Prostate gland (tissue), 2 donors: ENCODE measurements at regions not wholly inside any gene's neighbourhood (a gene's known extent, or its start where the extent isn't known, plus 50 kb on each side); places are given as distances from the start of the nearest gene placed in this dataset.
"Not testable (repeated sequence)": the region's sequence is repeated elsewhere in the genome, so short reads cannot be mapped to it uniquely, and the experiment has no call there.

Experiments
- DNase-seq: peaks from one replicate; pipeline ENCODE4 v3.0.0-alpha.2; 2019; ENCODE audit warnings: low spot score
- H3K27ac ChIP-seq, 2 donors: fragments of 200-600 bp; sonication (generic); 2 replicates each; pipeline ENCODE4 v1.5.1; 2017 to 2019
- H3K27me3 ChIP-seq: fragments of 200-600 bp; sonication (generic); replicated peaks from 2 replicates; pipeline ENCODE4 v1.5.1; 2019; ENCODE audit not compliant: insufficient read depth
- H3K36me3 ChIP-seq, 2 donors: fragments of 200-600 bp; sonication (generic); 1 replicate in 1 of 2; 2 replicates in 1 of 2; pipeline versions ENCODE4 v1.5.1 to v1.8.1; 2017 to 2019
- H3K4me1 ChIP-seq: fragments of 200-600 bp; sonication (generic); replicated peaks from 2 replicates; pipeline ENCODE4 v1.5.1; 2019
- H3K4me3 ChIP-seq, 2 donors: fragments of 200-600 bp; sonication (generic); 2 replicates each; pipeline ENCODE4 v1.5.1; 2017 to 2019
- H3K9me3 ChIP-seq: fragments of 200-600 bp; sonication (generic); 2 replicates; pipeline ENCODE4 v1.5.1; 2017
- POLR2A ChIP-seq: fragments of 450-650 bp; IDR thresholded peaks from one replicate; pipeline ENCODE4 v1.6.1; 2016; ENCODE audit warnings: antibody characterized with exemption, mild to moderate bottlenecking
- POLR2AphosphoS5 ChIP-seq: sonication (generic); formaldehyde crosslinking; IDR thresholded peaks from one replicate; pipeline ENCODE4 v1.6.1; 2017; ENCODE audit warnings: antibody characterized with exemption
- WGBS: methylation state at CpG from one replicate; pipeline ENCODE4 v1.1.5; 2018; 5-methylcytosine and 5-hydroxymethylcytosine counted together
- intact Hi-C: fragments of 100-400 bp; cut with DNase I; formaldehyde crosslinking; loops from one replicate; pipeline ENCODE4 v1.14.2; 2022
- TF ChIP-seq, protein P1 (sequence below), 4 experiments: fragments of 200-600 bp in 2 of 4; fragments of 450-650 bp in 2 of 4; sonication (generic) in 2 of 4; IDR thresholded peaks; 1 replicate in 3 of 4; 2 replicates in 1 of 4; pipeline ENCODE4 v1.5.1; 2016 to 2019; ENCODE audit warnings: antibody characterized with exemption in 4 of 4, mild to moderate bottlenecking in 2 of 4, moderate library complexity in 2 of 4

DNA sequence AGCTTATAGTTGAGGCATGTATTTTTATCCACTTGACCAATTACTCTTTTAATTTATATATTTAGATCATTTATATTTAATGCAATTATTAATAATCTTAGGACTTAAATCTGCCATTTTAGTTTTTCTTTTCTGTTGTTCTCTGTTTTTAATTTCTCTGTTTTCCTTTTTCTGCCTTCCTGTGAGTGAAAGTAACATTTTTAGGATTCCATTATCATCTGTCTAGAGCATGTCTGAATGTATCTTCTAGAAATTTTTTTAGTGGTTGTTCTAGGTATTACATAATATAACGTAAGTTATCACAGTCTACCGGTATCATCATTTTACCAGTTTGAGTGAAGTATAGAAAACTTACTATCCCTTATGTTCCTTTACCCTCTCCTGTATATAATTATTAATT is 197.3 kb downstream of the UNC5CL start:
- H3K27ac ChIP-seq = no peak overlapping the region
- 97% methylated on average over 2 of the region's 2 CpGs for WGBS
- no peaks in the 10 kb centered on the region for H3K36me3 ChIP-seq
- H3K4me3 ChIP-seq = no peak overlapping the region
- no peaks in the 10 kb centered on the region for H3K4me1 ChIP-seq
- H3K27me3 ChIP-seq = no peaks in the 10 kb centered on the region
- intact Hi-C loops = no loop called here
- no peak for DNase-seq
- TF ChIP-seq, protein P1, sequence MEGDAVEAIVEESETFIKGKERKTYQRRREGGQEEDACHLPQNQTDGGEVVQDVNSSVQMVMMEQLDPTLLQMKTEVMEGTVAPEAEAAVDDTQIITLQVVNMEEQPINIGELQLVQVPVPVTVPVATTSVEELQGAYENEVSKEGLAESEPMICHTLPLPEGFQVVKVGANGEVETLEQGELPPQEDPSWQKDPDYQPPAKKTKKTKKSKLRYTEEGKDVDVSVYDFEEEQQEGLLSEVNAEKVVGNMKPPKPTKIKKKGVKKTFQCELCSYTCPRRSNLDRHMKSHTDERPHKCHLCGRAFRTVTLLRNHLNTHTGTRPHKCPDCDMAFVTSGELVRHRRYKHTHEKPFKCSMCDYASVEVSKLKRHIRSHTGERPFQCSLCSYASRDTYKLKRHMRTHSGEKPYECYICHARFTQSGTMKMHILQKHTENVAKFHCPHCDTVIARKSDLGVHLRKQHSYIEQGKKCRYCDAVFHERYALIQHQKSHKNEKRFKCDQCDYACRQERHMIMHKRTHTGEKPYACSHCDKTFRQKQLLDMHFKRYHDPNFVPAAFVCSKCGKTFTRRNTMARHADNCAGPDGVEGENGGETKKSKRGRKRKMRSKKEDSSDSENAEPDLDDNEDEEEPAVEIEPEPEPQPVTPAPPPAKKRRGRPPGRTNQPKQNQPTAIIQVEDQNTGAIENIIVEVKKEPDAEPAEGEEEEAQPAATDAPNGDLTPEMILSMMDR (IDR thresholded peaks at IDR 0.05) = peak in 1 of 4 experiments; percentile 49
- TF ChIP-seq POLR2AphosphoS5 (no peak), POLR2A (no peak)
- no peaks in the 10 kb centered on the region for H3K9me3 ChIP-seq

DNA sequence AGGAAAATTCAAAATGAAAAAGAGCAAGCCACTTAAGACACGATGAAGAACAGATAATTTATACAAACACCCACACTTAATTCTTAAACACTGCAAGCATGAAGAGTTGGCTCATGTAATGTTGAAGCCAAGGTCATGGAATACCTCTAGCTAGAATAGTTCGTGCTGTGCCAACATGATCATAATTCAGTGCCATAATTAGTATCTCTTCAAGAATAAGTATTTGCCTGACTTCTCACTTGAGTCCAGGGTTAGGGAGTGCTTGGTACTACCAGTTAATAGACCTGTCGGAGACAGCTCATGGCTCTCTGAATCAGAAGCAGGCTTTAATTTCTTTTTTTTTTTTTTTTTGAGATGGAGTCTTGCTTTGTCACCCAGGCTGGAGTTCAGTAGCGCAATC is 206.3 kb downstream of the UNC5CL start:
- Histone ChIP-seq H3K36me3 (no peaks in the 10 kb centered on the region), H3K27me3 (no peaks in the 10 kb centered on the region), H3K4me1 (no peaks in the 10 kb centered on the region), H3K4me3 (no peak overlapping the region), H3K27ac (no peak overlapping the region), H3K9me3 (no peaks in the 10 kb centered on the region)
- no peak for DNase-seq
- TF ChIP-seq POLR2A (no peak), POLR2AphosphoS5 (no peak)
- TF ChIP-seq, protein P1 (IDR thresholded peaks at IDR 0.05) = no peak
- intact Hi-C loops = no loop called here
- WGBS = 70% methylated on average over 4 of the region's 4 CpGs

DNA sequence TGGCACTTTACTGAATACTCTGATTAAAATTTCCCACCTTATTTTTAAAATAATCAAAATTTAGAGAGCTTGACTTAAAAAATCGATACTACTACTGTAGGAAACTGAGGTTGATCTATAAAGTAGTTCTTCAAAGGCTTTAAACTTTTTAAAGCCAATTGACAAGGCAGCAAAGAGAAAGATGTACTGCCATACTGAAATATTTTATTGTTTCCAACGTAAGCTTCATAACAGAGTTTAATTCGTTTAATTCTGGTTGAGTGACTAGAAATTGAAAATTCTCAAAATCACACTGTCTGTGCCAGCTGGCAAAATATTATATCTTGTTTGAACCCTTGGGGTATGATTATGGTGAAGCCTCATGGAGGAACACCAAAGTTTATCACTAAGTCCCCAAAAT is 207.6 kb downstream of the UNC5CL start:
- Histone ChIP-seq H3K27ac (no peak overlapping the region), H3K36me3 (no peaks in the 10 kb centered on the region), H3K4me3 (no peak overlapping the region), H3K27me3 (no peaks in the 10 kb centered on the region), H3K4me1 (no peaks in the 10 kb centered on the region), H3K9me3 (no peaks in the 10 kb centered on the region)
- no peak for TF ChIP-seq POLR2AphosphoS5
- TF ChIP-seq, protein P1 (IDR thresholded peaks at IDR 0.05) = no peak
- no peak for TF ChIP-seq POLR2A
- intact Hi-C loops = no loop called here
- DNase-seq = no peak
- 75% methylated on average over 3 of the region's 3 CpGs for WGBS

DNA sequence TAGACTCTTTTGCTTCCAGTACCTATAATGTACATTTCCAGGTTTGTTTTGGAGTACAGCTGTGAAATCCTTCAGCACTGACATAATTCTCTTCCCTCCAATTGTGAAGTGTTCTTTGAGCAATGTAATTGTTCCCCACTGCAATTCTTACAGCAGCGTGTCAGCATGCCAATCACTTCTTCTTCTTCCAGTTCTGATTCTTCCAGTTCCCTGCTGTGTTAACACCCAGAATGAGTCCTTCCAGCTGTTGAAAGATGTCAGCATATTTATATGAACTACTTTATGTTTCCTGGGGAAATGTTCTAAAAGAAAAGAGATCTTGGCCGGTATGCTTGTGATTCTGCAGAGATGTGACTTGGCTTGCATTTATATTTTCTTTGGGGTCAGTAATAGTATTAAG is 213.9 kb downstream of the UNC5CL start:
- 61% methylated on average over 2 of the region's 2 CpGs for WGBS
- Histone ChIP-seq H3K27ac (no peak overlapping the region), H3K27me3 (no peaks in the 10 kb centered on the region), H3K4me3 (no peak overlapping the region), H3K9me3 (no peaks in the 10 kb centered on the region), H3K36me3 (no peaks in the 10 kb centered on the region), H3K4me1 (no peaks in the 10 kb centered on the region)
- DNase-seq = no peak
- TF ChIP-seq, protein P1 (IDR thresholded peaks at IDR 0.05) = no peak
- no peak for TF ChIP-seq POLR2AphosphoS5
- TF ChIP-seq POLR2A = no peak
- intact Hi-C loops = no loop called here

DNA sequence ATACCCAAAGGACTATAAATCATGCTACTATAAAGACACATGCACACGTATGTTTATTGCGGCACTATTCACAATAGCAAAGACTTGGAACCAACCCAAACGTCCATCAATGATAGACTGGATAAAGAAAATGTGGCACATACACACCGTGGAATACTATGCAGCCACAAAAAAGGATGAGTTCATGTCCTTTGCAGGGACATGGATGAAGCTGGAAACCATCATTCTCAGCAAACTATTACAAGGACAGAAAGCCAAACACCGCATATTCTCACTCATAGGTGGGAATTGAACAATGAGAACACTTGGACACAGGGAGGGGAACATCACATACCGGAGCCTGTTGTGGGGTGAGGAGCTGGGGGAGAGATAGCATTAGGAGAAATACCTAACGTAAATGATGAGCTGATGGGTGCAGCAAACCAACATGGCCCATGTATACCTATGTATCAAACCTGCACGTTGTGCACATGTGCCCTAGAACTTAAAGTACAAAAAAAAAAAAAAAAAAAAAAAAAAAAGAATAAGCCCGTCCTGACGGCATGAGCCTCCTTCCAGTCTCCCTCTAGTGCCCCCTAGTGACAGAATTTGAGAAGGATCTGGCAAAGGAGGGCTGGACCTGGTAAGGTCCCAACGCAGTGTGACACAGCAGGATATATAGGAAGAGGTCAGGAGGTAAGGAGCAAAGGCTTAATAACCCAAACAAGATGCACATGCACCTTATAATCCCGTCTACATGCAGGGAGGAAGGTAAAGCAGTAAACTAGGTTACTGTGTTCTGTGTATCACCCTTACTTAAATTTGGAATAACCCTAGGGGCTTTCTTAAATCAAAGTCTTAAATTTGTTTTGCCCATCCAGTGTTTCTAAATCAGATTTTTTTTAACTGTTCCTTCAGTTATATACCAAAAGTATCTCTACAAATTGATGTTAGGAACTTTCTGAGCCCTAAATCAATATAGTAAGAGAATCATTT is 214.8 kb downstream of the UNC5CL start:
- WGBS = 50% methylated on average over 12 of the region's 12 CpGs
- H3K27ac ChIP-seq, intact Hi-C loops: not testable (repeated sequence)

More for the DNA sequence above, 214.8 kb downstream of the UNC5CL start:
- not testable (repeated sequence) for H3K27me3 ChIP-seq, H3K4me3 ChIP-seq, H3K4me1 ChIP-seq, H3K9me3 ChIP-seq, H3K36me3 ChIP-seq
- TF ChIP-seq, protein P1 (IDR thresholded peaks at IDR 0.05) = peak in 3 of 4 experiments; percentile 28 to 35 (median 31)
- DNase-seq = peak; percentile 10
